ENCODE measurements at regions not wholly inside any gene's neighbourhood (a gene's known extent, or its start where the extent isn't known, plus 50 kb on each side); places are given as distances from the start of the nearest gene placed in this dataset.

DNA sequence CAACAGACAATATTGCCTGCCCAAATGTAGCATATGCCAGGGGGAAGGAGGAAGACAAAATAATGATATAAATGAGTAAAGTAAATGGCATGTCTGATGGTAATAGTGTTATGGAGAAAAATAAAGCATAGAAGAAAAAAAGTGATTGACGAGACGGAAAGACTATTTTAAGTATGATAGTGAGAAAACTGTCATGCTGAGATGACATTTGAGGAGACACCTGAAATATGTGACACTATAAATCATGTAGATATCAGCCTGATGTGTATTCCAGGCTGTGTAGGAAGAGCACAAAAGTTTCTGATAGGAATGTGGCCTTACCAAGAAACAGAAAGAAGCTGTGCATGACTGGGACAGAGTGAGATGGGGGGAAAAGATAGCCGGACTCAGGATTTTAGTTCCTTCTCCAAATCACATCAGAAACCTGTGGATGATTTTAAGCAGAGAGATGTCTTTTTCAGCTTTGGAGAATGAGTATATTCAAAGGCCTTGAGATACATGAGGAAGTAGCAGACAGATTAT is 387.3 kb upstream of the SYT4 start:
- TF ChIP-seq, protein P1, sequence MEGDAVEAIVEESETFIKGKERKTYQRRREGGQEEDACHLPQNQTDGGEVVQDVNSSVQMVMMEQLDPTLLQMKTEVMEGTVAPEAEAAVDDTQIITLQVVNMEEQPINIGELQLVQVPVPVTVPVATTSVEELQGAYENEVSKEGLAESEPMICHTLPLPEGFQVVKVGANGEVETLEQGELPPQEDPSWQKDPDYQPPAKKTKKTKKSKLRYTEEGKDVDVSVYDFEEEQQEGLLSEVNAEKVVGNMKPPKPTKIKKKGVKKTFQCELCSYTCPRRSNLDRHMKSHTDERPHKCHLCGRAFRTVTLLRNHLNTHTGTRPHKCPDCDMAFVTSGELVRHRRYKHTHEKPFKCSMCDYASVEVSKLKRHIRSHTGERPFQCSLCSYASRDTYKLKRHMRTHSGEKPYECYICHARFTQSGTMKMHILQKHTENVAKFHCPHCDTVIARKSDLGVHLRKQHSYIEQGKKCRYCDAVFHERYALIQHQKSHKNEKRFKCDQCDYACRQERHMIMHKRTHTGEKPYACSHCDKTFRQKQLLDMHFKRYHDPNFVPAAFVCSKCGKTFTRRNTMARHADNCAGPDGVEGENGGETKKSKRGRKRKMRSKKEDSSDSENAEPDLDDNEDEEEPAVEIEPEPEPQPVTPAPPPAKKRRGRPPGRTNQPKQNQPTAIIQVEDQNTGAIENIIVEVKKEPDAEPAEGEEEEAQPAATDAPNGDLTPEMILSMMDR (tag by site-specific recombination; IDR thresholded peaks at IDR 0.05): no peak
- no peak for TF ChIP-seq ZNF24 (tag by site-specific recombination; IDR thresholded peaks at IDR 0.05)
- no peak for TF ChIP-seq ZNF138 (tag by site-specific recombination; IDR thresholded peaks at IDR 0.05; ENCODE audit: borderline replicate concordance)
- no peak for TF ChIP-seq SCRT1 (tag by site-specific recombination; IDR thresholded peaks at IDR 0.05; ENCODE audit: borderline replicate concordance)
- TF ChIP-seq ZNF274 (IDR thresholded peaks at IDR 0.05; ENCODE audit: low read length): no peak
- TF ChIP-seq ZNF274 (tag by site-specific recombination; IDR thresholded peaks at IDR 0.05; ENCODE audit: borderline replicate concordance): no peak
- TF ChIP-seq ZNF76 (tag by site-specific recombination; IDR thresholded peaks at IDR 0.05; ENCODE audit: borderline replicate concordance, low read depth): no peak
- TF ChIP-seq ZFP37 (tag by site-specific recombination; IDR thresholded peaks at IDR 0.05): no peak
- TF ChIP-seq, protein P2, sequence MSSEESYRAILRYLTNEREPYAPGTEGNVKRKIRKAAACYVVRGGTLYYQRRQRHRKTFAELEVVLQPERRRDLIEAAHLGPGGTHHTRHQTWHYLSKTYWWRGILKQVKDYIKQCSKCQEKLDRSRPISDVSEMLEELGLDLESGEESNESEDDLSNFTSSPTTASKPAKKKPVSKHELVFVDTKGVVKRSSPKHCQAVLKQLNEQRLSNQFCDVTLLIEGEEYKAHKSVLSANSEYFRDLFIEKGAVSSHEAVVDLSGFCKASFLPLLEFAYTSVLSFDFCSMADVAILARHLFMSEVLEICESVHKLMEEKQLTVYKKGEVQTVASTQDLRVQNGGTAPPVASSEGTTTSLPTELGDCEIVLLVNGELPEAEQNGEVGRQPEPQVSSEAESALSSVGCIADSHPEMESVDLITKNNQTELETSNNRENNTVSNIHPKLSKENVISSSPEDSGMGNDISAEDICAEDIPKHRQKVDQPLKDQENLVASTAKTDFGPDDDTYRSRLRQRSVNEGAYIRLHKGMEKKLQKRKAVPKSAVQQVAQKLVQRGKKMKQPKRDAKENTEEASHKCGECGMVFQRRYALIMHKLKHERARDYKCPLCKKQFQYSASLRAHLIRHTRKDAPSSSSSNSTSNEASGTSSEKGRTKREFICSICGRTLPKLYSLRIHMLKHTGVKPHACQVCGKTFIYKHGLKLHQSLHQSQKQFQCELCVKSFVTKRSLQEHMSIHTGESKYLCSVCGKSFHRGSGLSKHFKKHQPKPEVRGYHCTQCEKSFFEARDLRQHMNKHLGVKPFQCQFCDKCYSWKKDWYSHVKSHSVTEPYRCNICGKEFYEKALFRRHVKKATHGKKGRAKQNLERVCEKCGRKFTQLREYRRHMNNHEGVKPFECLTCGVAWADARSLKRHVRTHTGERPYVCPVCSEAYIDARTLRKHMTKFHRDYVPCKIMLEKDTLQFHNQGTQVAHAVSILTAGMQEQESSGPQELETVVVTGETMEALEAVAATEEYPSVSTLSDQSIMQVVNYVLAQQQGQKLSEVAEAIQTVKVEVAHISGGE (tag by site-specific recombination; conservative IDR thresholded peaks at IDR 0.05; ENCODE audit: low read depth): no peak
- no peak for TF ChIP-seq REPIN1 (tag by site-specific recombination; IDR thresholded peaks at IDR 0.05; ENCODE audit: low read depth)

Data from HEK293 (cell line).